ENCODE measurements at regions not wholly inside any gene's neighbourhood (a gene's known extent, or its start where the extent isn't known, plus 50 kb on each side); places are given as distances from the start of the nearest gene placed in this dataset.

DNA sequence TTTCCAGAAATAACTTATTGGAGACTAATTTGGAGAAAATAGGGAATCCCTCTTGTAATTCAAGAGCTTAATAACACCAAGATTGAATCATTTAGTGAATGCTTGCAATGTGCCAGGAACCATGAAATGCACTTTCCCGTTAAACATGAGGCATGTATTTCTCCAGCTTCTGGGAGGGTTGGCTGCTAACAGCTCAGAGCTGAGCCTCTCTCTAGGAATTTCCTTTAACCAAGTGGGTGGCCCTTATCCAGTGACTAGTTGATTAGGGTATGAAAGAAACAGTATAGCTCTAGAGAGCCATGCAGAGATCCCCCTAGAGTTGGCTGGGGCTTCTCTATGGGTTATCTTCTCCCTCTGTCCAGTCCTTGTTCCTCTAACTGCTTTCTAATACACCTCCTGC is 356.4 kb upstream of the GOT2 start:
- H3K9me3 ChIP-seq (ENCODE audit: control insufficient read depth, insufficient read depth, low read length): no peaks in the 10 kb centered on the region
- no peak overlapping the region for H3K4me3 ChIP-seq (ENCODE audit: low read length)
- H3K9me2 ChIP-seq (replicated peaks; ENCODE audit: control insufficient read depth, low read length): no peaks in the 10 kb centered on the region
- no peak overlapping the region for H3K4me2 ChIP-seq (ENCODE audit: low read length)
- H3K79me2 ChIP-seq (ENCODE audit: control insufficient read depth, low read length): no peaks in the 10 kb centered on the region
- H3K27ac ChIP-seq (ENCODE audit: low read depth, low read length): no peak overlapping the region
- TF ChIP-seq, protein P1, sequence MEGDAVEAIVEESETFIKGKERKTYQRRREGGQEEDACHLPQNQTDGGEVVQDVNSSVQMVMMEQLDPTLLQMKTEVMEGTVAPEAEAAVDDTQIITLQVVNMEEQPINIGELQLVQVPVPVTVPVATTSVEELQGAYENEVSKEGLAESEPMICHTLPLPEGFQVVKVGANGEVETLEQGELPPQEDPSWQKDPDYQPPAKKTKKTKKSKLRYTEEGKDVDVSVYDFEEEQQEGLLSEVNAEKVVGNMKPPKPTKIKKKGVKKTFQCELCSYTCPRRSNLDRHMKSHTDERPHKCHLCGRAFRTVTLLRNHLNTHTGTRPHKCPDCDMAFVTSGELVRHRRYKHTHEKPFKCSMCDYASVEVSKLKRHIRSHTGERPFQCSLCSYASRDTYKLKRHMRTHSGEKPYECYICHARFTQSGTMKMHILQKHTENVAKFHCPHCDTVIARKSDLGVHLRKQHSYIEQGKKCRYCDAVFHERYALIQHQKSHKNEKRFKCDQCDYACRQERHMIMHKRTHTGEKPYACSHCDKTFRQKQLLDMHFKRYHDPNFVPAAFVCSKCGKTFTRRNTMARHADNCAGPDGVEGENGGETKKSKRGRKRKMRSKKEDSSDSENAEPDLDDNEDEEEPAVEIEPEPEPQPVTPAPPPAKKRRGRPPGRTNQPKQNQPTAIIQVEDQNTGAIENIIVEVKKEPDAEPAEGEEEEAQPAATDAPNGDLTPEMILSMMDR (IDR thresholded peaks at IDR 0.05; ENCODE audit: low read depth, low read length, poor library complexity, severe bottlenecking): no peak
- TF ChIP-seq EZH2phosphoT487 (IDR thresholded peaks at IDR 0.05; ENCODE audit: borderline replicate concordance, low read length): no peak
- H3K4me1 ChIP-seq (ENCODE audit: control insufficient read depth, low read length): no peaks in the 10 kb centered on the region
- H3F3A ChIP-seq (ENCODE audit: control insufficient read depth, insufficient read depth): no peaks in the 10 kb centered on the region
- no peaks in the 10 kb centered on the region for H3K36me3 ChIP-seq (ENCODE audit: control insufficient read depth, low read length)
- peaks cover 4% of the 10 kb centered on the region; the same call in 1 of the 2 replicates for H3K27me3 ChIP-seq (ENCODE audit: control insufficient read depth, low read length)
- no peaks in the 10 kb centered on the region for H4K20me1 ChIP-seq (ENCODE audit: control insufficient read depth, insufficient read depth, low read depth, low read length)

DNA sequence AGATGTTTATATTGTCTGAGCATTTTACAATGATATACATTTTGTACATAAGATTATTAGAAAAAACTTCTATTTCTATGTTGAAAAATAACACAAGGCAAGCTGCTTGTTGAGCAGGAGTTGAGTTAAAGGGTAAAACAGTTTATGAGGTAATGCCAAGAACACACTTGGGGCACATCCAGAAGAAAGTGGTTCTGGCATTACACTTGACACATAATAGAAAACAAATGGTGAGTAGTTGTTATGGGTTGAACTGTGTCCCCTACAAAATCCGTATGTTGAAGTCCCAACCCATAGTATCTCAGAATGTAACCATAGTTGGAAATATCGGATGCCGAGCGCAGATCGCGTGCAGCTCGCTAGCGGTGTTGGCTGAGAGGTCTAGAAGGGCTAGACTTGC is 354.3 kb upstream of the GOT2 start:
- Histone ChIP-seq H4K20me1 (ENCODE audit: control insufficient read depth, insufficient read depth, low read depth, low read length) (no peaks in the 10 kb centered on the region), H3K79me2 (ENCODE audit: control insufficient read depth, low read length) (no peaks in the 10 kb centered on the region), H3K4me1 (ENCODE audit: control insufficient read depth, low read length) (peaks cover 10% of the 10 kb centered on the region), H3F3A (ENCODE audit: control insufficient read depth, insufficient read depth) (no peaks in the 10 kb centered on the region), H3K36me3 (ENCODE audit: control insufficient read depth, low read length) (no peaks in the 10 kb centered on the region), H3K4me3 (ENCODE audit: low read length) (no peak overlapping the region), H3K27me3 (ENCODE audit: control insufficient read depth, low read length) (no peaks in the 10 kb centered on the region), H3K4me2 (ENCODE audit: low read length) (no peak overlapping the region), H3K9me3 (ENCODE audit: control insufficient read depth, insufficient read depth, low read length) (no peaks in the 10 kb centered on the region), H3K27ac (ENCODE audit: low read depth, low read length) (no peak overlapping the region), H3K9me2 (replicated peaks; ENCODE audit: control insufficient read depth, low read length) (no peaks in the 10 kb centered on the region)
- no peak for TF ChIP-seq EZH2phosphoT487 (IDR thresholded peaks at IDR 0.05; ENCODE audit: borderline replicate concordance, low read length)
- TF ChIP-seq, protein P1 (IDR thresholded peaks at IDR 0.05; ENCODE audit: low read depth, low read length, poor library complexity, severe bottlenecking): no peak

DNA sequence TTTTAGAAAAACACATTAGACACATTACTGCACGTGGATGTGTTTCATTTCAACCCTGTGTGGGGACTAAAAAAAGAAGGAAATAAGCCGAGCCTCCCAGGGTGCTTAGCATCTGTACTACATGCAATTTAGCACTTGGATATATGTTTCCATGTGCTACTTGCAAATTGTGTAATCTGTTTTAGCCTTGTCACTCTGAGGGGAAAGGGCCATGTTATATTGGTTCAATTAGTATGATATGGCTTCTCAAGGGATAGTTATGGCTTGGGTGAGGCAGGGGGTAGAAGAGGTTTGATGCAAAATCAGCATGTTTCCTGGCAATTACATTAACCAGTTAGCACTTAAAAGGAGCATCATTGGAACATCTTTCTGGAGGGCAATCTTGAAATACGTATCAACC is 353.5 kb upstream of the GOT2 start:
- H3K9me3 ChIP-seq (ENCODE audit: control insufficient read depth, insufficient read depth, low read length): no peaks in the 10 kb centered on the region
- no peak overlapping the region for H3K27ac ChIP-seq (ENCODE audit: low read depth, low read length)
- H3K36me3 ChIP-seq (ENCODE audit: control insufficient read depth, low read length): no peaks in the 10 kb centered on the region
- no peaks in the 10 kb centered on the region for H3K79me2 ChIP-seq (ENCODE audit: control insufficient read depth, low read length)
- H4K20me1 ChIP-seq (ENCODE audit: control insufficient read depth, insufficient read depth, low read depth, low read length): no peaks in the 10 kb centered on the region
- H3K4me1 ChIP-seq (ENCODE audit: control insufficient read depth, low read length): peaks cover 13% of the 10 kb centered on the region
- no peaks in the 10 kb centered on the region for H3K9me2 ChIP-seq (replicated peaks; ENCODE audit: control insufficient read depth, low read length)
- TF ChIP-seq EZH2phosphoT487 (IDR thresholded peaks at IDR 0.05; ENCODE audit: borderline replicate concordance, low read length): no peak
- TF ChIP-seq, protein P1 (IDR thresholded peaks at IDR 0.05; ENCODE audit: low read depth, low read length, poor library complexity, severe bottlenecking): no peak
- H3F3A ChIP-seq (ENCODE audit: control insufficient read depth, insufficient read depth): no peaks in the 10 kb centered on the region
- H3K4me2 ChIP-seq (ENCODE audit: low read length): no peak overlapping the region
- H3K27me3 ChIP-seq (ENCODE audit: control insufficient read depth, low read length): no peaks in the 10 kb centered on the region
- H3K4me3 ChIP-seq (ENCODE audit: low read length): no peak overlapping the region

Measured in DOHH2 (cell line).